AML-193 (cell line): ENCODE measurements at regions not wholly inside any gene's neighbourhood (a gene's known extent, or its start where the extent isn't known, plus 50 kb on each side); places are given as distances from the start of the nearest gene placed in this dataset.
A peak's percentile ranks its signal among the peaks of the same experiment; 100 is the strongest.

Source experiments
- DNase-seq, 2 experiments: peaks; one replicate each; lab custom pipeline; 2025; lab: John Stamatoyannopoulos, UW

- DNase-seq = no peak
Measured at GRCh38 chr2:144280009-144280408, 239.9 kb downstream of the ZEB2 start.

- no peak for DNase-seq
Measured at GRCh38 chr2:144279165-144279564, 240.8 kb downstream of the ZEB2 start.

- DNase-seq = no peak
Measured at GRCh38 chr2:144277622-144278354, 242.1 kb downstream of the ZEB2 start.

- no peak for DNase-seq
Measured at GRCh38 chr2:144275340-144275739, 244.6 kb downstream of the ZEB2 start.

GRCh38 chr2:144274131-144274530, 245.8 kb downstream of the ZEB2 start:
- DNase-seq = no peak

GRCh38 chr2:144270951-144271350, 249.0 kb downstream of the ZEB2 start:
- DNase-seq = no peak

GRCh38 chr2:144268036-144268678, 251.8 kb downstream of the ZEB2 start:
- DNase-seq = peak; percentile 24 to 29

- DNase-seq = no peak
Measured at GRCh38 chr2:144267239-144267638, 252.7 kb downstream of the ZEB2 start.

GRCh38 chr2:144265654-144266053, 254.3 kb downstream of the ZEB2 start:
- no peak for DNase-seq

- no peak for DNase-seq
Measured at GRCh38 chr2:144261966-144262365, 258.0 kb downstream of the ZEB2 start.

- no peak for DNase-seq
Measured at GRCh38 chr2:144261336-144261735, 258.6 kb downstream of the ZEB2 start.

GRCh38 chr2:144259332-144259731, 260.6 kb downstream of the ZEB2 start:
- no peak for DNase-seq

- DNase-seq = no peak
Measured at GRCh38 chr2:144258154-144258553, 261.8 kb downstream of the ZEB2 start.

GRCh38 chr2:144256996-144257707, 262.8 kb downstream of the ZEB2 start:
- peak in 1 of 2 experiments; percentile 8 for DNase-seq

GRCh38 chr2:144254342-144255235, 265.3 kb downstream of the ZEB2 start:
- no peak for DNase-seq

- DNase-seq = no peak
Measured at GRCh38 chr2:144253743-144254142, 266.2 kb downstream of the ZEB2 start.

- no peak for DNase-seq
Measured at GRCh38 chr2:144252694-144253093, 267.2 kb downstream of the ZEB2 start.

GRCh38 chr2:144249035-144249637, 270.8 kb downstream of the ZEB2 start:
- DNase-seq = no peak

GRCh38 chr2:144248350-144249034, 271.4 kb downstream of the ZEB2 start:
- DNase-seq = no peak

GRCh38 chr2:144244938-144245337, 275.0 kb downstream of the ZEB2 start:
- DNase-seq = no peak

GRCh38 chr2:144242311-144242710, 277.6 kb downstream of the ZEB2 start:
- DNase-seq = no peak
